OCI-LY7 (cell line): ENCODE measurements at regions not wholly inside any gene's neighbourhood (a gene's known extent, or its start where the extent isn't known, plus 50 kb on each side); places are given as distances from the start of the nearest gene placed in this dataset.

Experiments used
- BruUV-seq: library from RNA; stranded (reverse); fragments of 400-500 nt; replicated peaks from 2 replicates; lab custom pipeline; 2021; lab: Mats Ljungman, UMichigan
- CTCF ChIA-PET: fragments of 300-600 bp; sonication (Branson Sonifier 250); formaldehyde crosslinking; loops from one replicate; lab custom pipeline; 2022; ENCODE audit warnings: antibody characterized with exemption; ENCODE audit not compliant: unreplicated experiment; lab: Charles Lee
- POLR2A ChIA-PET: fragments of 300-600 bp; sonication (Branson Sonifier 250); formaldehyde crosslinking; loops from one replicate; lab custom pipeline; 2022; ENCODE audit warnings: antibody characterized with exemption; lab: Charles Lee
- DNase-seq: peaks from one replicate; pipeline ENCODE4 v3.0.0-alpha.2; 2015; ENCODE audit warnings: low spot score
- H2AFZ ChIP-seq: fragments of 200-600 bp; sonication (generic), shearing (Covaris generic); 2 replicates; pipeline ENCODE4 v1.6.1; 2014; ENCODE audit warnings: mild to moderate bottlenecking, antibody characterized with exemption, low read length, moderate library complexity
- H3K27ac ChIP-seq: fragments of 200-600 bp; sonication (generic); 2 replicates; pipeline ENCODE4 v1.5.1; 2014; ENCODE audit warnings: mixed run types, low read depth, mild to moderate bottlenecking, moderate library complexity, low read length, inconsistent platforms; ENCODE audit not compliant: poor library complexity, severe bottlenecking
- H3K36me3 ChIP-seq: fragments of 200-600 bp; sonication (generic); 2 replicates; pipeline ENCODE4 v1.6.1; 2014; ENCODE audit warnings: mild to moderate bottlenecking, antibody characterized with exemption, low read length, moderate library complexity, mixed read lengths; ENCODE audit not compliant: insufficient read depth
- H3K4me1 ChIP-seq: fragments of 200-600 bp; sonication (generic); 2 replicates; pipeline ENCODE4 v1.5.1; 2014; ENCODE audit warnings: mild to moderate bottlenecking, low read length; ENCODE audit not compliant: insufficient read depth, poor library complexity, severe bottlenecking
- H3K4me2 ChIP-seq: fragments of 200-600 bp; sonication (generic); 2 replicates; pipeline ENCODE4 v1.6.1; 2014; ENCODE audit warnings: mild to moderate bottlenecking, low read length
- H3K4me3 ChIP-seq: fragments of 200-600 bp; sonication (generic); 2 replicates; pipeline ENCODE4 v1.5.1; 2014; ENCODE audit warnings: mild to moderate bottlenecking, low read depth, low read length; ENCODE audit not compliant: poor library complexity, severe bottlenecking
- H3K79me2 ChIP-seq: fragments of 200-600 bp; sonication (generic); 2 replicates; pipeline ENCODE4 v1.6.1; 2016; ENCODE audit warnings: low read depth, mild to moderate bottlenecking, low read length, moderate library complexity, mixed read lengths; ENCODE audit not compliant: insufficient read depth
- H3K9me2 ChIP-seq: fragments of 200-600 bp; sonication (generic); 2 replicates; pipeline ENCODE4 v1.6.1; 2016; ENCODE audit warnings: mild to moderate bottlenecking, low read length, mixed read lengths; ENCODE audit not compliant: insufficient read depth
- H3K9me3 ChIP-seq: fragments of 200-600 bp; sonication (generic); 2 replicates; pipeline ENCODE4 v1.6.1; 2014; ENCODE audit warnings: mild to moderate bottlenecking, mixed run types, low read length, mixed read lengths
- H4K20me1 ChIP-seq: fragments of 200-600 bp; sonication (generic); 2 replicates; pipeline ENCODE4 v1.6.1; 2014; ENCODE audit warnings: mild to moderate bottlenecking, antibody characterized with exemption, low read length, moderate library complexity, mixed read lengths; ENCODE audit not compliant: insufficient read depth
- CTCF ChIP-seq: fragments of 200-600 bp; sonication (generic); conservative IDR thresholded peaks from 2 replicates; pipeline ENCODE4 v1.5.1; 2014; ENCODE audit warnings: mild to moderate bottlenecking, antibody characterized with exemption, low read length, moderate library complexity, mixed read lengths
- EZH2phosphoT487 ChIP-seq: fragments of 200-600 bp; sonication (generic); IDR thresholded peaks from 2 replicates; pipeline ENCODE4 v1.6.1; 2018; ENCODE audit warnings: low read depth, borderline replicate concordance, mild to moderate bottlenecking, mixed run types, antibody characterized with exemption, low read length, moderate library complexity, mixed read lengths
- intact Hi-C: fragments of 100-400 bp; cut with micrococcal nuclease; formaldehyde crosslinking; loops from one replicate; pipeline ENCODE4 v1.10.0; 2022; ENCODE audit not compliant: unreplicated experiment

- Histone ChIP-seq H3K9me2 (no peaks in the 10 kb centered on the region), H3K36me3 (no peaks in the 10 kb centered on the region), H2AFZ (no peak overlapping the region), H3K9me3 (peaks cover 5% of the 10 kb centered on the region; the same call in 1 of the 2 replicates), H3K4me2 (no peak overlapping the region), H3K27ac (no peak overlapping the region), H3K4me1 (no peaks in the 10 kb centered on the region), H4K20me1 (no peaks in the 10 kb centered on the region), H3K4me3 (no peak overlapping the region), H3K79me2 (no peaks in the 10 kb centered on the region)
- no peak for DNase-seq
- intact Hi-C loops = no loop called here
- no TSS peak for BruUV-seq
- CTCF ChIA-PET = no interaction called here
- POLR2A ChIA-PET = no interaction called here
- TF ChIP-seq CTCF = no peak
- TF ChIP-seq EZH2phosphoT487 = no peak
These were observed 109.2 kb upstream of the STT3B start for GRCh38 chr3:31423482-31423881.

GRCh38 chr3:31425401-31425800, 107.3 kb upstream of the STT3B start:
- TF ChIP-seq CTCF = no peak
- Histone ChIP-seq H4K20me1 (no peaks in the 10 kb centered on the region), H3K9me2 (no peaks in the 10 kb centered on the region), H3K9me3 (peaks cover 5% of the 10 kb centered on the region), H2AFZ (no peak overlapping the region), H3K4me1 (no peaks in the 10 kb centered on the region), H3K36me3 (no peaks in the 10 kb centered on the region), H3K79me2 (no peaks in the 10 kb centered on the region), H3K4me3 (no peak overlapping the region), H3K4me2 (no peak overlapping the region), H3K27ac (no peak overlapping the region)
- CTCF ChIA-PET = no interaction called here
- no TSS peak for BruUV-seq
- no peak for DNase-seq
- POLR2A ChIA-PET = no interaction called here
- intact Hi-C loops = no loop called here

- Histone ChIP-seq H3K27ac (no peak overlapping the region), H3K4me1 (no peaks in the 10 kb centered on the region), H3K9me3 (peaks cover 5% of the 10 kb centered on the region), H3K9me2 (no peaks in the 10 kb centered on the region), H4K20me1 (no peaks in the 10 kb centered on the region), H3K79me2 (no peaks in the 10 kb centered on the region), H3K36me3 (no peaks in the 10 kb centered on the region), H3K4me2 (no peak overlapping the region), H3K4me3 (no peak overlapping the region), H2AFZ (no peak overlapping the region)
- CTCF ChIA-PET = no interaction called here
- TF ChIP-seq EZH2phosphoT487 (no peak), CTCF (no peak)
- no peak for DNase-seq
- intact Hi-C loops = no loop called here
- no TSS peak for BruUV-seq
- POLR2A ChIA-PET = no interaction called here
These were observed 105.1 kb upstream of the STT3B start for GRCh38 chr3:31427623-31428022.
